ENCODE measurements at regions not wholly inside any gene's neighbourhood (a gene's known extent, or its start where the extent isn't known, plus 50 kb on each side); places are given as distances from the start of the nearest gene placed in this dataset.
"Not testable (repeated sequence)": the region's sequence is repeated elsewhere in the genome, so short reads cannot be mapped to it uniquely, and the experiment has no call there.

- DNase-seq = no peak
Measured at GRCh38 chr4:19193274-19193981, 1058.3 kb upstream of the SLIT2 start.

GRCh38 chr4:19191979-19192650, 1059.6 kb upstream of the SLIT2 start:
- no peak for DNase-seq

GRCh38 chr4:19187691-19188090, 1064.0 kb upstream of the SLIT2 start:
- DNase-seq = no peak

- no peak for DNase-seq
Measured at GRCh38 chr4:19187096-19187495, 1064.6 kb upstream of the SLIT2 start.

GRCh38 chr4:19181631-19182030, 1070.1 kb upstream of the SLIT2 start:
- DNase-seq = not testable (repeated sequence)

DNA sequence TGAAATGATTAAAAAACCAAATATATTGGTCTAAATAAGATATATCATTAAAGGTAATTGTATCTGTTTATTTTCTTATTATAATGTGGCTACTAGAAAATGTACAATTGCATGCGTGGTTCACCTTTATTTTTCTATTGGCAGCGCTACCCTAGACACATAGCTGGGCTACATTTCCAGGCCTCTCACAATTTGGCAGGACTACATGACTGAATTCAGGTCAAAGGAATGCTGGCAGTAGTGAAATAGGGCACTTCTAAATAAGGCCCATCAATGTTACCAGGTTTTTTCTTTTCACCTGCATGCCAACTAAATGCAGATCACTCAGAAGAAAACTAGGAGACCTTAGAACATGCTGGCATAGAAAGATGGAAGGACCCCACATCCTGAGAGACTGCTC, 1072.9 kb upstream of the SLIT2 start:
- no peak for DNase-seq

DNA sequence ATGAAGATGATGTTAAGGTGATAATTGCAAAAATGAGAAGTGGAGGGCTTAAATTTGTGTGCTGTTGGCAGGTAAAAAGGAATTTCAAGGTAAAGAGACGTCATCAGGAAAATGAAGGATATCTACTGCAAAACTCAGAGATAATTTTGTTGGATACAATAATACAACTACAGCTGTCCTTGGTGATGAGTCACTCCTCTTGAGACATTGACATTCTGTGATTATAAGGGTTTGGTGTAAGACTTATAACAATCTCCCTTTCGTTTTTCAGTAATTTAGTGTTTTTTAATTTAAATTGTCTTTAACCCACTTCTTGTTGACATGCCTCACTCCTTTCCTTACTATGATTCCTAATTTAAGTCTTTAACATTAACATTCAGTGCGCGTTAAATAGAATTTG, 1074.1 kb upstream of the SLIT2 start:
- DNase-seq = no peak

DNA sequence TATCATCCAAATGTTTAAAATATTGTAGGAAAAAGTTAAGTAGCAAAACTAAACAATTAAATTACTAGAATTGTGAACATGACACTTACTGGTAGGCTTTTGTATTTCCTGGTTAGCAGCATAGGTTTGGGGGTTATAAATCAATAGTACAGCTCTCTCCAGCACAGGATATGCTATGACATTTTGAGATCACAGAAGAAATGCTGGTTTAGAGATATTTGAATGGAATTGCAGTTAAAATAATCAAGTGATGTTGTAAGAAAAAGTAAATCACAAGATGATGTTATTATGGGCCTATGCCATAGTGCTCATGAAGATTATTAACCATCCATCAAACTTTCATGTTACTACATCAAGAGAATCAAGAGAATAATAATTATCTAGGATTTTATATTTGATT, 1079.9 kb upstream of the SLIT2 start:
- no peak for DNase-seq

GRCh38 chr4:19167311-19167710, 1084.4 kb upstream of the SLIT2 start:
- DNase-seq = no peak

GRCh38 chr4:19164334-19164733, 1087.4 kb upstream of the SLIT2 start:
- no peak for DNase-seq

DNA sequence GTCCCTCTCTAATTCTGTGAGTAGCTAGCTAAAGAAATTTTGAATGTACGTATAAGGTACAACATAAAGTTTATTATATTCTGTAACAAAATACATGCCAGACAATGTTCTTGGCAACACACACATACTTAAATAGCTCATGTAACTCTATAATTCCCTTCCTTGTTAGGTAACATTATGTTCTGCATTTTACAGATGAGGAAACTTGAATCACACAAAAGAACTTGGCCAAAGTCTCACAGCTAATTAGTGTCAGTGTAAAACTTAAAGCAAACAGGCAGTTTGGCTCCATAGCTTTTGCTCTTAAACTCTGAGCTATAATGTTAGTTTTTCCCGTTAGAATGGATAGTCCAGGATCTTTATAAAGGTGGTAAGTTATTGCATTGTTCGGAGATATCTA, 1091.8 kb upstream of the SLIT2 start:
- no peak for DNase-seq

DNA sequence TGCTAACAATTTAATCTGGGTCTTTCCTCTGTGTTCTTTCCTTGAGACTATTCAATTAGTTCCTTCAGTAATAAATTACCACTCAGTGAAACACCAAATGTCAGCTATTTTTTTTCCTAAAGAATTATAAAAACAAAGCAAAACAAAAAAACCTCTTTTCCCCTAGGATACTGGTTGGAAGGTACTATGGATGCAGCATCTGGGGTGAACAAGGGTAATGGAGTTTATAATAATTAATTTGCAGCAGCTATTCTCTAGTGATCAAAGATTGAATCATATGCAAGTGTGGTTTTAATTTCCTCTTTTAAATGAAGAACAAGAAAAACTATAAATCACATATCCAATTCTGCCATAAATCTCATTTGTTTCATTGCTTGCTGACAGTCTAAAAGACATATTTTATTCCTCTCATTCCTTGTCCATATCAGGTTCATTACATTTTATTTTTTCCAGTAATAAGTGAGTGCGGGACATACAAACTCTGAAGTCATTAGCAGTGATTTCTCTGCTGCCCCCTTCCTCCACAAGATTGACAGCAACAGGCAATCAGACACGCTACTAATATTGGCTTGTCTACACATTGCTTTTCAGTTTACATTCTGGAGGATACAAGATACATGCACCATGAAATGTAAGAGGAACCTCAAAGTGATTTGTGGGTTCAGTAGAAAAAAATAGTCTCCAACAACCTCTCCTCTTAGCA, 1093.4 kb upstream of the SLIT2 start:
- DNase-seq = no peak

DNA sequence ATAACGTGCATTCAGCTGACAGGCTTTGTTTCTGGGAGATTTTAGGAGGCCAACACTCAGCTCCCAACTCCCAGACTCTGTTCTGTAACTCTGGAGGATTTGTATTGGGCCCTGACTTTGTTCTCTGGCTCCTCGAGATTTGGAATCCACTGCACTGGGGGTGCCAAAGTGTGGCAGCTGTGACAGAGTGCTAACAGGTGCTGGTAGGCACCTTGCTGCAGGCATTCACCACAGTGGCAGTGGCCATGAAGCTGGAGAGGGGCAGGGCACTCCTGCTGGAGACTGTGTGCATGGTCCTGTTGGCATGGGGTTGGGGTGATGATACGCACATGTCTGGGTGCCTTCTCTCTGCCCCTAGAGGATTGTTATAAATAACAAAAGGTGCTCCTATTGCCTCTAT, 1094.9 kb upstream of the SLIT2 start:
- DNase-seq = no peak

DNA sequence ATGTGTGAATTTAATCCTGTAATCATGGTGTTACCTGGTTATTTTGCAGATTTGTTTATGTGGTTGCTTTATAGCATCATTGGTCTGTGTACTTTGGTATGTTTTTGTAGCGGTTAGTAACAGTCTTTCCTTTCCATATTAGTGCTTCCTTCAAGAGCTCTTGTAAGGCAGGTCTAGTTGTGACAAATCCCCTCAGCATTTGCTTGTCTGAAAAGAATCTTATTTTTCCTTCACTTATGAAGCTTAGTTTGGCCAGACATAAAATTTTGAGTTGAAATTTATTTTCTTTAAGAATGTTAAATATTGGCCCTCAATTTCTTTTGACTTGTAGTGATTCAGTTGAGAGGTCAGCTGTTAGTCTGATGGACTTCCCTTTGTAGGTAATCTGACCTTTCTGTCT, 1096.1 kb upstream of the SLIT2 start:
- no peak for DNase-seq

- DNase-seq = not testable (repeated sequence)
Measured at GRCh38 chr4:19154267-19154666, 1097.4 kb upstream of the SLIT2 start.

DNA sequence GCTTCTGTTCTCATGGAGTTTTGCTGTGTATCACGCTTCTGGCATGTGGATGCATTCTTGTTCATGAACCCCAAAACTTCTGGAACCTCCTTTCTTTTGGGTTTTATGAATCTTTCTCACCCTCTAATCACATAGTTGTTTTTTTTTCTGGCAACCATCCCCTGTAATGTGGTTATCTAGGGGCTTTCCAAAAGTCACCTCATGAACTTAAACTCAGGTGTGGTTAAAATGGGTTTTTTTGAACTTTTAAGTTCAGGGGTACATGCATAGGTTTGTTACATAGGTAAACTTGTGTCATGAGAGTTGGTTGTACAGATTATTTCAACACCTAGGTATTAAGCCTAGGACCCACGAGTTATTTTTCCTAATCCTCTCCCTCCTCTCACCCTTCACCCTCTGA, 1099.4 kb upstream of the SLIT2 start:
- DNase-seq = no peak

- DNase-seq = no peak
Measured at GRCh38 chr4:19151684-19152083, 1100.0 kb upstream of the SLIT2 start.

- DNase-seq = no peak
Measured at GRCh38 chr4:19146038-19146437, 1105.7 kb upstream of the SLIT2 start.

- no peak for DNase-seq
Measured at GRCh38 chr4:19135895-19136633, 1114.5 kb upstream of the LCORL start.

GRCh38 chr4:19134685-19135084, 1113.1 kb upstream of the LCORL start:
- DNase-seq = no peak

DNA sequence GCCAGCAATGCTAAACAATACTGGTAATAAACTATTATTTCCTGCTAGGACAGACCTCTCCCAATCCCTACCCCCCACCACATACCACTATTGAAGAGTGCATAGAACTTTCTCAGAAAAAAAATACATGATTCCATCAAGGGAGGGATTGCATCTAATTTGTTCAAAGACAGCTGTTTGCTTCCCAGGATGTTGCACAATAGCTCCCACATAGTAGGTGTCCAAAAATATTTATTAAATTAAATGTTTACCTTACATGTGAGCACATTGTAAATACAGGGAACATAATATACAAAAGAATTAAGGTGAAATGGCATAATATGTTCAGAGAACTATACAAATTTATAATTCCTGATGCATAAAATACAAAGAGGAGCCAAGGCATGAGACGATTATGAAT, 1111.8 kb upstream of the LCORL start:
- DNase-seq = no peak

GRCh38 chr4:19130866-19131265, 1109.3 kb upstream of the LCORL start:
- no peak for DNase-seq

- no peak for DNase-seq
Measured at GRCh38 chr4:19128176-19128575, 1106.6 kb upstream of the LCORL start.

DNA sequence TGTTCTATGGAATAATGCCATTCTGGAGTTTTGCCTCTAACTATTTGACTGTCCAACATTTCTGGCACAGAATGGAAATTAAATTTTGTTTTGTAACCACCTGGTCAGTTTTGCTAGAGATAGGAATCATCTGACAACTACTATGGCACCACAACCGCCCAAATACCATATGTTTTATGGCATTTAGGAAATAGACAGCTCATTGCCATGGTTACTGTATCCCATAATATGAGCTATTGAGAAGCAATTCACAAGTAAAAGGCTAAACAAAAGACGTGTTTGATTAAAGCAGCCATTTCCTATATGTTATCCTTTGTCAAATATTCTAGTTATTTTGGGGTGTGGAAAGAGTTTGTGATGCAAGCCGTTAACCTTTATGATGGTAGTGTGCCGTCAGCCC, 1105.3 kb upstream of the LCORL start:
- no peak for DNase-seq

All from activated naive CD4-positive, alpha-beta T cell treated with Interleukin-2 at 50 U/mL for 16 hours (primary cell).